ENCODE measurements at regions not wholly inside any gene's neighbourhood (a gene's known extent, or its start where the extent isn't known, plus 50 kb on each side); places are given as distances from the start of the nearest gene placed in this dataset.

GRCh38 chr2:225272173-225272572 lies 127.3 kb upstream of the NYAP2 start:
- TF ChIP-seq CTCF (IDR thresholded peaks at IDR 0.05) (no peak), POLR2A (IDR thresholded peaks at IDR 0.05; ENCODE audit: low read length) (no peak), REST (IDR thresholded peaks at IDR 0.05) (no peak), RFX5 (IDR thresholded peaks at IDR 0.05) (no peak), MAZ (IDR thresholded peaks at IDR 0.05; ENCODE audit: borderline replicate concordance, low read depth, low read length) (no peak), CEBPB (IDR thresholded peaks at IDR 0.05) (no peak), RAD21 (conservative IDR thresholded peaks at IDR 0.05 in 1 of 2, IDR thresholded peaks at IDR 0.05 in 1 of 2) (no peak), FOSL2 (IDR thresholded peaks at IDR 0.05) (no peak), FOSL2 (CRISPR knock-in tag; IDR thresholded peaks at IDR 0.05) (no peak), RARB (CRISPR knock-in tag; IDR thresholded peaks at IDR 0.05) (no peak), ZFP36 (IDR thresholded peaks at IDR 0.05; ENCODE audit: borderline replicate concordance, partially characterized antibody) (no peak), RCOR1 (IDR thresholded peaks at IDR 0.05; ENCODE audit: low read depth, low read length) (no peak), MAFK (IDR thresholded peaks at IDR 0.05; ENCODE audit: partially characterized antibody) (no peak), POLR2AphosphoS2 (conservative IDR thresholded peaks at IDR 0.05; ENCODE audit: low read length) (no peak)
